Stomach (tissue), 4 donors: ENCODE measurements at regions not wholly inside any gene's neighbourhood (a gene's known extent, or its start where the extent isn't known, plus 50 kb on each side); places are given as distances from the start of the nearest gene placed in this dataset.

Experiments
- EP300 ChIP-seq: sonication (generic); formaldehyde crosslinking; IDR thresholded peaks from one replicate; pipeline ENCODE4 v1.6.1; 2017; ENCODE audit warnings: antibody characterized with exemption
- POLR2A ChIP-seq, 4 donors: fragments of 450-650 bp; IDR thresholded peaks; one replicate each; pipeline ENCODE4 v1.6.1; 2016; ENCODE audit warnings: antibody characterized with exemption in 4 of 4, control low read depth in 2 of 4, mild to moderate bottlenecking in 1 of 4, moderate library complexity in 1 of 4
- POLR2AphosphoS5 ChIP-seq, 3 donors: sonication (generic); formaldehyde crosslinking; IDR thresholded peaks; one replicate each; pipeline ENCODE4 v1.6.1; 2016; ENCODE audit warnings: antibody characterized with exemption in 3 of 3
- TF ChIP-seq, protein P1 (sequence below), 7 experiments: fragments of 450-650 bp in 4 of 7; fragments of 200-600 bp in 3 of 7; sonication (generic) in 3 of 7; IDR thresholded peaks; one replicate each; pipeline ENCODE4 v1.5.1; 2016 to 2019; ENCODE audit warnings: antibody characterized with exemption in 7 of 7, control low read depth in 2 of 7, mild to moderate bottlenecking in 1 of 7

DNA sequence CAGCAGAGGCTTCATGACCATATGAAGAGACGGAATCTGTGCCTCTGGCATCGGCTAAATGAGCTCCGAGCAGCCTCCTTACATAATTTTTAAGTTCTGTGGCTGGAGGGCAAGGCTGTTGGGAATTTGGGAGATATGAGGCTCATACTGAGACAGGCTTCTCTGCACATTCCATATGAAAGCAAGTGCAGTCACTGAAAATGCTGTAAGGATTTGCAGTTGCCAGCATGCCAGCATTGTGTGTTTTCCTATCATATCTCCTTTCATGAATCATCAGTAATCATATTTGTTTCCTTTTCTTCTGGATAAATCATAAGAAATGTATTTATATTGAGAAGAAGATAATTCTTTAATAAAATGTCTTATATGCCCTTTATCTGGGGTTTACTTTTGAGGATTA, 775.4 kb downstream of the SEMA5A start:
- TF ChIP-seq POLR2A (IDR thresholded peaks at IDR 0.05) (no peak), POLR2AphosphoS5 (IDR thresholded peaks at IDR 0.05) (no peak), EP300 (no peak)
- TF ChIP-seq, protein P1, sequence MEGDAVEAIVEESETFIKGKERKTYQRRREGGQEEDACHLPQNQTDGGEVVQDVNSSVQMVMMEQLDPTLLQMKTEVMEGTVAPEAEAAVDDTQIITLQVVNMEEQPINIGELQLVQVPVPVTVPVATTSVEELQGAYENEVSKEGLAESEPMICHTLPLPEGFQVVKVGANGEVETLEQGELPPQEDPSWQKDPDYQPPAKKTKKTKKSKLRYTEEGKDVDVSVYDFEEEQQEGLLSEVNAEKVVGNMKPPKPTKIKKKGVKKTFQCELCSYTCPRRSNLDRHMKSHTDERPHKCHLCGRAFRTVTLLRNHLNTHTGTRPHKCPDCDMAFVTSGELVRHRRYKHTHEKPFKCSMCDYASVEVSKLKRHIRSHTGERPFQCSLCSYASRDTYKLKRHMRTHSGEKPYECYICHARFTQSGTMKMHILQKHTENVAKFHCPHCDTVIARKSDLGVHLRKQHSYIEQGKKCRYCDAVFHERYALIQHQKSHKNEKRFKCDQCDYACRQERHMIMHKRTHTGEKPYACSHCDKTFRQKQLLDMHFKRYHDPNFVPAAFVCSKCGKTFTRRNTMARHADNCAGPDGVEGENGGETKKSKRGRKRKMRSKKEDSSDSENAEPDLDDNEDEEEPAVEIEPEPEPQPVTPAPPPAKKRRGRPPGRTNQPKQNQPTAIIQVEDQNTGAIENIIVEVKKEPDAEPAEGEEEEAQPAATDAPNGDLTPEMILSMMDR (IDR thresholded peaks at IDR 0.05) = no peak
